ENCODE measurements at regions not wholly inside any gene's neighbourhood (a gene's known extent, or its start where the extent isn't known, plus 50 kb on each side); places are given as distances from the start of the nearest gene placed in this dataset.

DNA sequence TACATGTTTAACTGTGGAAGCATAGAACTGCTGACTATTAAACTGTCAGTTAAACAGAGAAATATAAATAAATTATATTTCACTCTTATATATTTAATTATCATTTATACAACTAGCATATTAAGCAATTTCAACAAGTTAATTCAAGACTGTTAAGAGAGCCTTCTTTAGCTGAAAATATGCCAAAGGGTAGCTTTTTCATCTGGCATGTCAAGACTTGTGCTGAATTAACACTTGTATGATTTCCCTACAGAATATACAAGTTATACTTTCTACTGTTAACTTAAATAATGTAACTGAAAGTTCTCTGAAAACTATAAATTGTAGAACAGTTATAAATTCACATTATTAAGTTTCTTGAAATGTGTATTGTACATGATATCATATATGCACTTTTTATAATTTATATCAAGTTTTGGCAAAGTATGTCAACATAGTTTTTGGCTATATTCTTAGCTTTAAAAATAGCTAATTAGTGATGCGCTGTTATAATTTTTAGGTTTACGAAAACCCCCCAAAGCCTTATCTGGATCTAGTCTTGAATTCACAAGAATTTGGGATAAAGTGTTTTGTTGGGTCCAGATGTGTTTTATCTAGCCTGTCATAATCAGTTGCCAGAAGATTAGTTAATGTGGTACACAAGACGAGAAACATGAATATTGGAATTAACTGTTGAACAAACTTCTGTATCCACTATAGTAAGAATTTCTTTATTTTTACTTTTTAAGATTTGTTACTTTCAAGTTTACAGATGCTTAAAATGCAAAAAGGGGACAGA, 231.1 kb upstream of the FOXP2 start:
- WGBS, 2 donors, result 49 to 51% methylated on average over 3 of the region's 3 CpGs
- H3K4me3 ChIP-seq (ENCODE audit: low read depth, poor library complexity, severe bottlenecking), result no peak overlapping the region
- DNase-seq (ENCODE audit: low spot score in 2 of 2), result no peak
- TF ChIP-seq, protein P1, sequence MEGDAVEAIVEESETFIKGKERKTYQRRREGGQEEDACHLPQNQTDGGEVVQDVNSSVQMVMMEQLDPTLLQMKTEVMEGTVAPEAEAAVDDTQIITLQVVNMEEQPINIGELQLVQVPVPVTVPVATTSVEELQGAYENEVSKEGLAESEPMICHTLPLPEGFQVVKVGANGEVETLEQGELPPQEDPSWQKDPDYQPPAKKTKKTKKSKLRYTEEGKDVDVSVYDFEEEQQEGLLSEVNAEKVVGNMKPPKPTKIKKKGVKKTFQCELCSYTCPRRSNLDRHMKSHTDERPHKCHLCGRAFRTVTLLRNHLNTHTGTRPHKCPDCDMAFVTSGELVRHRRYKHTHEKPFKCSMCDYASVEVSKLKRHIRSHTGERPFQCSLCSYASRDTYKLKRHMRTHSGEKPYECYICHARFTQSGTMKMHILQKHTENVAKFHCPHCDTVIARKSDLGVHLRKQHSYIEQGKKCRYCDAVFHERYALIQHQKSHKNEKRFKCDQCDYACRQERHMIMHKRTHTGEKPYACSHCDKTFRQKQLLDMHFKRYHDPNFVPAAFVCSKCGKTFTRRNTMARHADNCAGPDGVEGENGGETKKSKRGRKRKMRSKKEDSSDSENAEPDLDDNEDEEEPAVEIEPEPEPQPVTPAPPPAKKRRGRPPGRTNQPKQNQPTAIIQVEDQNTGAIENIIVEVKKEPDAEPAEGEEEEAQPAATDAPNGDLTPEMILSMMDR (IDR thresholded peaks at IDR 0.05), result no peak
- TF ChIP-seq POLR2A (IDR thresholded peaks at IDR 0.05), result no peak
- intact Hi-C loops (cut with DNase I; ENCODE audit: low total_unique reads), result no loop called here

DNA sequence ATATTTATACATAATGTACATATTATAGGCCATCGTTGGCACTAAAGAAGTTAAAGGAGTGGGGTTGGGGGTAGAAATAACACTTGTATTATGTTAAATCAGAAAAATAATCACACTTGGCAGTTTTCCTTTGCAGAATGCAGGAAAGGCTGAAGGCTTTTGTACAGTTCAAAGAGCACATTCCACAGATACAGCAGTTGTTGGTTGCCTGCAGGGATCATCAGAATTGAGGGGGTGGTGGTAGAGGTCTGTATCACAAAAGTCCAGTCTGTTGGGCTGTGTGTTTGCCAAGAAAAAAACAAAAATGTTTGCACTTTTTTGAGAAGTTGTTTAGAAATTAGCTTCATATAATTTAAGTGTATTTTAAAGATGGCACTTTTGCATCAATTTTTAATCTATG, 231.8 kb upstream of the FOXP2 start:
- intact Hi-C loops (cut with DNase I; ENCODE audit: low total_unique reads), result no loop called here
- TF ChIP-seq, protein P1 (IDR thresholded peaks at IDR 0.05), result no peak
- no peak for TF ChIP-seq POLR2A (IDR thresholded peaks at IDR 0.05)
- DNase-seq (ENCODE audit: low spot score in 2 of 2), result no peak
- 67 to 74% methylated on average over 1 of the region's 1 CpG for WGBS, 2 donors
- H3K4me3 ChIP-seq (ENCODE audit: low read depth, poor library complexity, severe bottlenecking), result no peak overlapping the region

DNA sequence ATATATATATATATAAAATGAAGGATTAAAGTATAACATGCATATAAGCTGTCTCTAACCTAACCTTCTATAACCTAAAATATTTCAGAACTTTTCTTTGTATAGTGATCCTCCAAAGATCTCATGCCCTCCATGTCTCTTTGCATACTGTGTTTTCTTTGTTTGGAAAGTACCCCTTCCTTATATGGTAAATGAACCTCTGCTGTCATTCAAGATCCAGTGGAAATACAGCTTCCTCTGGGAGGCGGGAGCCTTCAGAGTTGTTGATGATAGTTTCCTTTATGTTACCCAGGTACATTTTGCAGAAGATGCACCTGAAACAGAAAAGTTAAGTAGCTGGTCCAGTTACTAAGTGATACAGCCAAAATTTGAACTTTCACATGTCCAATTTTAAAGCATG, 233.3 kb upstream of the FOXP2 start:
- intact Hi-C loops (cut with DNase I; ENCODE audit: low total_unique reads), result no loop called here
- DNase-seq (ENCODE audit: low spot score in 2 of 2), result no peak
- no peak for TF ChIP-seq POLR2A (IDR thresholded peaks at IDR 0.05)
- TF ChIP-seq, protein P1 (IDR thresholded peaks at IDR 0.05), result no peak
- H3K4me3 ChIP-seq (ENCODE audit: low read depth, poor library complexity, severe bottlenecking), result no peak overlapping the region
- 95 to 100% methylated on average over 1 of the region's 1 CpG for WGBS, 2 donors

DNA sequence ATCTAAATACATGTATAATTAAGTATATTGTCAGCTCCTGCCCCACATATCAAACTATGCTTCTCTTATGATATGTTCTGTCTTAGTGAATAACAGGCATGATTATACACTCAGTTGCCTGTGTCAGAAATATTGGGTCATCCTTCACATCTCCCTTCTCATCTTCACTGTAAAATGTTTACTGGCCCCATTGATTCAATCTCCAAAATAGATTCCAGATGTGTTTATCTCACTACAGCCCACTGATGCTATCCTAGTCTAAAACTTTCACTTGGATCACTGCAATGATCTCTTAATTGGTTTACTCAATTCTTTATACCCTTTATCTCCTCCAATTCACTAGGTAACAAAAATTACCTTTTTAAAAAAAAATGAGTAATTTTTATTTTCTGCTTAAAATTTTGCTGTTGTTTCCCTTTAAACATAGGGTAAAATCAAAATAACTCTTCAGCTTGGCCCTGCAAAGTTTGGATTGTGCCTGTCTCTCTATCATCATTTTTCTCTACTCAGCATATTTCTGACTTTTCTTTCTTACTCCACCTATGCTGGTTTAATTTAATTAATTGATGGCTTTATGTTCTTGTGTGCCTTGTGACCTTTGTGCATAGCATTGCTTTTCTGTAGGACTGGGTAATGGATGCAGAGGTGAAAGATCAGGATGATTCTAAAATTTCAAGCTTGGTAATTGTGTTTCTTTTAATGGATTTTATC, 233.9 kb upstream of the FOXP2 start:
- no peak for DNase-seq (ENCODE audit: low spot score in 2 of 2)
- no peak overlapping the region for H3K4me3 ChIP-seq (ENCODE audit: low read depth, poor library complexity, severe bottlenecking)
- intact Hi-C loops (cut with DNase I; ENCODE audit: low total_unique reads), result no loop called here
- no peak for TF ChIP-seq POLR2A (IDR thresholded peaks at IDR 0.05)
- TF ChIP-seq, protein P1 (IDR thresholded peaks at IDR 0.05), result no peak

DNA sequence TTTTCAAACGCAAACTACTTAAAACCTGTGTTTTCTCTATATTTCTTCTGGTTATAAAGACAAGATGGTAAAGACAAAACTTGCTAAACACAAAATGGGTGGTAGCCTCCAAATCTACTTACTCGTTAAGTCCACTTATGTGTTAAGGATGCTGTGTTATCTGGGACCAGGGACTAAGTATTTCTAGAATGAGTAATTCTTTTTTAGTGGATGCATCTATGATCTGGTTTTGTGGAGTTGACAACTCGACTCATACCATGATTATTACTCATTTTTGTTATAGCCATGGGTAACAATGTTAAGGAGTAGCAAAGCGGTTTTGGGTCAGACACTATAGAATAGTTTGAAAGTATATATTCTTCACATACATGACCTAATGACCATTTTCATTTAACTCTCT, 239.5 kb upstream of the FOXP2 start:
- intact Hi-C loops (cut with DNase I; ENCODE audit: low total_unique reads), result no loop called here
- H3K4me3 ChIP-seq (ENCODE audit: low read depth, poor library complexity, severe bottlenecking), result no peak overlapping the region
- DNase-seq (ENCODE audit: low spot score in 2 of 2), result no peak
- no peak for TF ChIP-seq POLR2A (IDR thresholded peaks at IDR 0.05)
- TF ChIP-seq, protein P1 (IDR thresholded peaks at IDR 0.05), result no peak
- WGBS, 2 donors, result 86 to 88% methylated on average over 4 of the region's 4 CpGs
